GM21619 (cell line): ENCODE measurements at regions not wholly inside any gene's neighbourhood (a gene's known extent, or its start where the extent isn't known, plus 50 kb on each side); places are given as distances from the start of the nearest gene placed in this dataset.
"Not testable (repeated sequence)": the region's sequence is repeated elsewhere in the genome, so short reads cannot be mapped to it uniquely, and the experiment has no call there.

Source experiments
- ATAC-seq: cut with Tn5 transposase; IDR thresholded peaks from one replicate; pipeline ENCODE4 v1.9.1; 2021; ENCODE audit not compliant: unreplicated experiment

GRCh38 chr12:9415898-9416297 is 191.8 kb downstream of the KLRB1 start:
- ATAC-seq = not testable (repeated sequence)

- not testable (repeated sequence) for ATAC-seq
Observed at GRCh38 chr12:9413862-9414261, 193.9 kb downstream of the KLRB1 start.

- ATAC-seq = not testable (repeated sequence)
Observed at GRCh38 chr12:9412459-9412858, 195.3 kb downstream of the KLRB1 start.

GRCh38 chr12:9411616-9412268 is 196.0 kb downstream of the KLRB1 start:
- not testable (repeated sequence) for ATAC-seq

- ATAC-seq = not testable (repeated sequence)
Observed at GRCh38 chr12:9407425-9407748, 199.2 kb upstream of the PZP start.

- no peak for ATAC-seq
Observed at GRCh38 chr12:9406564-9407424, 198.6 kb upstream of the PZP start.

GRCh38 chr12:9405886-9406563 is 197.8 kb upstream of the PZP start:
- no peak for ATAC-seq

GRCh38 chr12:9404469-9405260 is 196.5 kb upstream of the PZP start:
- ATAC-seq = no peak

GRCh38 chr12:9404031-9404430 is 195.8 kb upstream of the PZP start:
- ATAC-seq = no peak

GRCh38 chr12:9402432-9403040 is 194.3 kb upstream of the PZP start:
- ATAC-seq = not testable (repeated sequence)

GRCh38 chr12:9396367-9396766 is 188.2 kb upstream of the PZP start:
- ATAC-seq = not testable (repeated sequence)

- not testable (repeated sequence) for ATAC-seq
Observed at GRCh38 chr12:9395220-9395619, 187.0 kb upstream of the PZP start.

- ATAC-seq = no peak
Observed at GRCh38 chr12:9392842-9393241, 184.6 kb upstream of the PZP start.

- no peak for ATAC-seq
Observed at GRCh38 chr12:9391815-9392214, 183.6 kb upstream of the PZP start.

GRCh38 chr12:9390761-9391160 is 182.6 kb upstream of the PZP start:
- ATAC-seq = no peak

GRCh38 chr12:9389796-9390195 is 181.6 kb upstream of the PZP start:
- no peak for ATAC-seq

- ATAC-seq = no peak
Observed at GRCh38 chr12:9388379-9388778, 180.2 kb upstream of the PZP start.

- no peak for ATAC-seq
Observed at GRCh38 chr12:9387450-9387849, 179.3 kb upstream of the PZP start.

- ATAC-seq = no peak
Observed at GRCh38 chr12:9383585-9383984, 175.4 kb upstream of the PZP start.

- no peak for ATAC-seq
Observed at GRCh38 chr12:9381619-9382018, 173.4 kb upstream of the PZP start.

GRCh38 chr12:9380650-9381049 is 172.5 kb upstream of the PZP start:
- ATAC-seq = no peak
